Panc1 (cell line): ENCODE measurements at regions not wholly inside any gene's neighbourhood (a gene's known extent, or its start where the extent isn't known, plus 50 kb on each side); places are given as distances from the start of the nearest gene placed in this dataset.

Source experiments
- ATAC-seq: fragments of 200-7000 bp; cut with Tn5 transposase; 2 replicates; pipeline ENCODE4 v1.9.1; 2020; ENCODE audit warnings: mild to moderate bottlenecking, moderate library complexity
- BruUV-seq: library from RNA; stranded (reverse); fragments of 400-500 nt; replicated peaks from 2 replicates; lab custom pipeline; 2021; lab: Mats Ljungman, UMichigan
- CTCF ChIA-PET: fragments of 300-600 bp; sonication (Branson Sonifier 250); formaldehyde crosslinking; loops from one replicate; lab custom pipeline; 2022; ENCODE audit warnings: antibody characterized with exemption; lab: Charles Lee
- POLR2A ChIA-PET: fragments of 300-600 bp; sonication (Branson Sonifier 250); formaldehyde crosslinking; loops from one replicate; lab custom pipeline; 2022; ENCODE audit warnings: antibody characterized with exemption; lab: Charles Lee
- DNase-seq: peaks from one replicate; pipeline ENCODE4 v3.0.0-alpha.2; 2010; ENCODE audit warnings: low read depth, low spot score
- H3K27ac ChIP-seq: 2 replicates; pipeline ENCODE4 v1.5.1; 2011; ENCODE audit warnings: mild to moderate bottlenecking, low read length, inconsistent platforms
- H3K27me3 ChIP-seq: fragments of 200-500 bp; sonication (Bioruptor generic); 2 replicates; pipeline ENCODE4 v1.6.0; 2014; ENCODE audit warnings: low read length, inconsistent platforms; ENCODE audit not compliant: control insufficient read depth, insufficient read depth
- H3K36me3 ChIP-seq: fragments of 200-500 bp; sonication (Bioruptor generic); 2 replicates; pipeline ENCODE4 v1.5.1; 2014; ENCODE audit warnings: inconsistent platforms, mild to moderate bottlenecking, low read length, moderate library complexity; ENCODE audit not compliant: control insufficient read depth, insufficient read depth
- H3K4me1 ChIP-seq: 2 replicates; pipeline ENCODE4 v1.5.1; 2011; ENCODE audit warnings: inconsistent platforms, mild to moderate bottlenecking, low read length, moderate library complexity; ENCODE audit not compliant: control insufficient read depth, insufficient read depth
- H3K4me3 ChIP-seq, 2 experiments: 2 replicates each; pipeline ENCODE4 v1.5.1; 2011 to 2012; ENCODE audit warnings: low read depth in 2 of 2, low read length in 2 of 2, mild to moderate bottlenecking in 2 of 2, inconsistent platforms in 1 of 2, moderate library complexity in 1 of 2
- H3K9me3 ChIP-seq: fragments of 200-500 bp; sonication (Bioruptor generic); 2 replicates; pipeline ENCODE4 v1.5.1; 2014; ENCODE audit warnings: low read depth, mild to moderate bottlenecking, inconsistent platforms, low read length, moderate library complexity; ENCODE audit not compliant: control insufficient read depth, insufficient read depth
- POLR2AphosphoS5 ChIP-seq: IDR thresholded peaks from 2 replicates; pipeline ENCODE4 v1.6.1; 2012; ENCODE audit warnings: mild to moderate bottlenecking, low read depth, low read length, moderate library complexity
- SIN3A ChIP-seq: IDR thresholded peaks from 2 replicates; pipeline ENCODE4 v1.6.1; 2012; ENCODE audit warnings: low read depth, mild to moderate bottlenecking, low read length, moderate library complexity, borderline replicate concordance; ENCODE audit not compliant: insufficient read depth
- TCF7L2 ChIP-seq: IDR thresholded peaks from 2 replicates; pipeline ENCODE4 v1.6.1; 2011; ENCODE audit warnings: mild to moderate bottlenecking, low read depth, low read length, inconsistent platforms
- in situ Hi-C: cut with HindIII; loops from 2 replicates; pipeline ENCODE4 v1.10.0; 2016; ENCODE audit warnings: low sequenced_read_pairs, low pct_unique_long_range_greater_than_20kb
- intact Hi-C: fragments of 100-400 bp; cut with micrococcal nuclease; formaldehyde crosslinking; loops from one replicate; pipeline ENCODE4 v1.10.0; 2022; ENCODE audit not compliant: unreplicated experiment
- TF ChIP-seq, protein P1 (sequence below), 2 experiments: IDR thresholded peaks; 2 replicates each; pipeline ENCODE4 v1.6.1; 2011 to 2012; ENCODE audit warnings: low read depth in 2 of 2, control low read depth in 1 of 2, low read length in 1 of 2, mild to moderate bottlenecking in 1 of 2, moderate library complexity in 1 of 2; ENCODE audit not compliant: insufficient read depth in 1 of 2
- TF ChIP-seq, protein P2 (sequence below): fragments of 450-650 bp; IDR thresholded peaks from 2 replicates; pipeline ENCODE4 v1.5.1; 2017; ENCODE audit warnings: mild to moderate bottlenecking

DNA sequence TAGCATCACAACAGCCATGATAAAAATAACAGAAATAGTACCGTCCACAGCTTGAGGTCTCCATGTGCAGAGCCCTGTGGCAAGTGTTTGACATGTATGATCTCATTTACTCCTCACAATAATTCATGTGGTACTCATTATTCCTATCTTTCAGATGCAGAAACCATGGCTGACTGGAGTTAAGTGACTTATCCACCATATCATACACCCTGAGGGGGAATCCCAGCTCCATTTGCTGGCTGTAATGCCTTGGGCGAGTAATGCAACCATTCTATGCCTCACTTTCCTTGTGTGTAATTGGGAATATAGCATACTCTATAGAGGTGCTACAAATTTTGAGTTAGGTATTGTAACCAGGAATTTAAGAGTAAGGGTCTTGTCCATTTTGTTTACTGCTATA lies 347.0 kb upstream of the CLINT1 start:
- Histone ChIP-seq H3K9me3 (no peaks in the 10 kb centered on the region), H3K27me3 (no peaks in the 10 kb centered on the region), H3K4me1 (no peaks in the 10 kb centered on the region), H3K4me3 (no peak overlapping the region), H3K27ac (no peak overlapping the region), H3K36me3 (no peaks in the 10 kb centered on the region)
- TF ChIP-seq SIN3A, result no peak
- TF ChIP-seq, protein P1, sequence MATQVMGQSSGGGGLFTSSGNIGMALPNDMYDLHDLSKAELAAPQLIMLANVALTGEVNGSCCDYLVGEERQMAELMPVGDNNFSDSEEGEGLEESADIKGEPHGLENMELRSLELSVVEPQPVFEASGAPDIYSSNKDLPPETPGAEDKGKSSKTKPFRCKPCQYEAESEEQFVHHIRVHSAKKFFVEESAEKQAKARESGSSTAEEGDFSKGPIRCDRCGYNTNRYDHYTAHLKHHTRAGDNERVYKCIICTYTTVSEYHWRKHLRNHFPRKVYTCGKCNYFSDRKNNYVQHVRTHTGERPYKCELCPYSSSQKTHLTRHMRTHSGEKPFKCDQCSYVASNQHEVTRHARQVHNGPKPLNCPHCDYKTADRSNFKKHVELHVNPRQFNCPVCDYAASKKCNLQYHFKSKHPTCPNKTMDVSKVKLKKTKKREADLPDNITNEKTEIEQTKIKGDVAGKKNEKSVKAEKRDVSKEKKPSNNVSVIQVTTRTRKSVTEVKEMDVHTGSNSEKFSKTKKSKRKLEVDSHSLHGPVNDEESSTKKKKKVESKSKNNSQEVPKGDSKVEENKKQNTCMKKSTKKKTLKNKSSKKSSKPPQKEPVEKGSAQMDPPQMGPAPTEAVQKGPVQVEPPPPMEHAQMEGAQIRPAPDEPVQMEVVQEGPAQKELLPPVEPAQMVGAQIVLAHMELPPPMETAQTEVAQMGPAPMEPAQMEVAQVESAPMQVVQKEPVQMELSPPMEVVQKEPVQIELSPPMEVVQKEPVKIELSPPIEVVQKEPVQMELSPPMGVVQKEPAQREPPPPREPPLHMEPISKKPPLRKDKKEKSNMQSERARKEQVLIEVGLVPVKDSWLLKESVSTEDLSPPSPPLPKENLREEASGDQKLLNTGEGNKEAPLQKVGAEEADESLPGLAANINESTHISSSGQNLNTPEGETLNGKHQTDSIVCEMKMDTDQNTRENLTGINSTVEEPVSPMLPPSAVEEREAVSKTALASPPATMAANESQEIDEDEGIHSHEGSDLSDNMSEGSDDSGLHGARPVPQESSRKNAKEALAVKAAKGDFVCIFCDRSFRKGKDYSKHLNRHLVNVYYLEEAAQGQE (IDR thresholded peaks at IDR 0.05; ENCODE audit: insufficient read depth in 1 of 2, low read depth in 2 of 2, low read length in 1 of 2), result no peak
- TF ChIP-seq, protein P2, sequence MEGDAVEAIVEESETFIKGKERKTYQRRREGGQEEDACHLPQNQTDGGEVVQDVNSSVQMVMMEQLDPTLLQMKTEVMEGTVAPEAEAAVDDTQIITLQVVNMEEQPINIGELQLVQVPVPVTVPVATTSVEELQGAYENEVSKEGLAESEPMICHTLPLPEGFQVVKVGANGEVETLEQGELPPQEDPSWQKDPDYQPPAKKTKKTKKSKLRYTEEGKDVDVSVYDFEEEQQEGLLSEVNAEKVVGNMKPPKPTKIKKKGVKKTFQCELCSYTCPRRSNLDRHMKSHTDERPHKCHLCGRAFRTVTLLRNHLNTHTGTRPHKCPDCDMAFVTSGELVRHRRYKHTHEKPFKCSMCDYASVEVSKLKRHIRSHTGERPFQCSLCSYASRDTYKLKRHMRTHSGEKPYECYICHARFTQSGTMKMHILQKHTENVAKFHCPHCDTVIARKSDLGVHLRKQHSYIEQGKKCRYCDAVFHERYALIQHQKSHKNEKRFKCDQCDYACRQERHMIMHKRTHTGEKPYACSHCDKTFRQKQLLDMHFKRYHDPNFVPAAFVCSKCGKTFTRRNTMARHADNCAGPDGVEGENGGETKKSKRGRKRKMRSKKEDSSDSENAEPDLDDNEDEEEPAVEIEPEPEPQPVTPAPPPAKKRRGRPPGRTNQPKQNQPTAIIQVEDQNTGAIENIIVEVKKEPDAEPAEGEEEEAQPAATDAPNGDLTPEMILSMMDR, result no peak
- TF ChIP-seq POLR2AphosphoS5, result no peak
- POLR2A ChIA-PET, result no interaction called here
- intact Hi-C loops (no loop called here), in situ Hi-C loops (no loop called here)
- CTCF ChIA-PET, result no interaction called here
- BruUV-seq, result no TSS peak
- no peak for ATAC-seq
- no peak for DNase-seq

DNA sequence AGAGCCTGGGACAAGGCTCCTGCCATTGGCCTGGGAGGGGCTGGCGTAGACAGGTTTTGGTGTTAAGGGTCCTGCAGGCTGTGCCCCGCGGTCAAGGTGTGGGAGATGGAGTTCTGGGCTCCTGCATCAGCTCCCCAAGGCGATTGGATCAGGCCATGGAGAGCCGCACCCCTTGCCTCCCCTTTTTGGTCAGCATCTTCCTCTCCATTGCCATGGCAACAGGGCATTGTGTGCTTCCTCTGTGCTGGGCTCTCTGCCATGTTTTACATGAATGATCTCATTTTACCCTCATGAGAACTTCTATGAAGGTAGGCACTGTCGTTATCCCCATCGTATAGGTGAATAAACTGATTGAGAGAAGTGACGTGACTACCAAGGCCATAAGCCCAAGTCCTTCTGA lies 344.3 kb upstream of the CLINT1 start:
- Histone ChIP-seq H3K27me3 (no peaks in the 10 kb centered on the region; the same call in none of the 2 replicates), H3K27ac (no peak overlapping the region), H3K4me3 (no peak overlapping the region), H3K9me3 (no peaks in the 10 kb centered on the region), H3K36me3 (no peaks in the 10 kb centered on the region), H3K4me1 (no peaks in the 10 kb centered on the region)
- no peak for TF ChIP-seq TCF7L2
- no peak for TF ChIP-seq SIN3A
- TF ChIP-seq, protein P1 (IDR thresholded peaks at IDR 0.05; ENCODE audit: insufficient read depth in 1 of 2, low read depth in 2 of 2, low read length in 1 of 2), result no peak
- no peak for TF ChIP-seq POLR2AphosphoS5
- TF ChIP-seq, protein P2, result no peak
- ChIA-PET CTCF (no interaction called here), POLR2A (no interaction called here)
- no peak for DNase-seq
- ATAC-seq, result no peak
- BruUV-seq, result no TSS peak
- in situ Hi-C loops, result no loop called here
- intact Hi-C loops, result no loop called here
